H1 (cell line): ENCODE measurements at regions not wholly inside any gene's neighbourhood (a gene's known extent, or its start where the extent isn't known, plus 50 kb on each side); places are given as distances from the start of the nearest gene placed in this dataset.

Source experiments
- CBX5 ChIP-seq: fragments of 300-800, 300-1000 bp; sonication (generic); IDR thresholded peaks from 2 replicates; pipeline ENCODE4 v1.7.1; 2016; ENCODE audit warnings: antibody characterized with exemption, low read length, low read depth
- CTBP2 ChIP-seq: IDR thresholded peaks from 2 replicates; pipeline ENCODE4 v1.7.0; 2011; ENCODE audit warnings: borderline replicate concordance, mild to moderate bottlenecking, moderate library complexity, mixed read lengths, low read length; ENCODE audit not compliant: insufficient read depth, insufficient read length
- POU5F1 ChIP-seq: IDR thresholded peaks from 2 replicates; pipeline ENCODE4 v1.6.1; 2011; ENCODE audit warnings: low read depth, mild to moderate bottlenecking, low read length, moderate library complexity
- SP4 ChIP-seq: IDR thresholded peaks from 2 replicates; pipeline ENCODE4 v1.6.1; 2012; ENCODE audit warnings: low read length, inconsistent platforms

- TF ChIP-seq POU5F1 (no peak), CBX5 (no peak), SP4 (no peak), CTBP2 (no peak)
Measured at GRCh38 chr2:138245310-138245709, 256.3 kb upstream of the SPOPL start (continued).
